Stomach (tissue), 4 donors: ENCODE measurements at regions not wholly inside any gene's neighbourhood (a gene's known extent, or its start where the extent isn't known, plus 50 kb on each side); places are given as distances from the start of the nearest gene placed in this dataset.

Experiments used
- EP300 ChIP-seq: sonication (generic); formaldehyde crosslinking; IDR thresholded peaks from one replicate; pipeline ENCODE4 v1.6.1; 2017; ENCODE audit warnings: antibody characterized with exemption
- POLR2A ChIP-seq, 4 donors: fragments of 450-650 bp; IDR thresholded peaks; one replicate each; pipeline ENCODE4 v1.6.1; 2016; ENCODE audit warnings: antibody characterized with exemption in 4 of 4, control low read depth in 2 of 4, mild to moderate bottlenecking in 1 of 4, moderate library complexity in 1 of 4
- POLR2AphosphoS5 ChIP-seq, 3 donors: sonication (generic); formaldehyde crosslinking; IDR thresholded peaks; one replicate each; pipeline ENCODE4 v1.6.1; 2016; ENCODE audit warnings: antibody characterized with exemption in 3 of 3
- TF ChIP-seq, protein P1 (sequence below), 7 experiments: fragments of 450-650 bp in 4 of 7; fragments of 200-600 bp in 3 of 7; sonication (generic) in 3 of 7; IDR thresholded peaks; one replicate each; pipeline ENCODE4 v1.5.1; 2016 to 2019; ENCODE audit warnings: antibody characterized with exemption in 7 of 7, control low read depth in 2 of 7, mild to moderate bottlenecking in 1 of 7

DNA sequence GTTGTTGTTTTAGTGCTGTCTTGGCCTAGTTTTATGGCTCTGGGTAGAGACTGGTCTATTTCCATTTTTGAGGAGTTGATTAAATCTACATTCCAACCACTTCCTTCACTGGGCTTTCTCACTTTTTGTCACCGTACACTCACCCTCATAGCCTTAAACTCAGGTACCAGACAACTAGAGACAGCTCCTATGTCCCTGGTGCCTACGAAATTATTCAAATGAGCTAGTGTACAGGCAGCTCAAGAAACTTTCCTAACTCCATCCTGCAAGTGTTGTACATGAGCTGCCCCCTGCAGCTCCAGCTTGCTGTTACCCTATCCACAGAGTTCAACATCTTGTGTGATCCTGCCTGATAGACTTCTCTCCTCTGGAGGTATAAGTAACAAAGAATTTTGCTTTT is 704.8 kb upstream of the RGS18 start:
- TF ChIP-seq, protein P1, sequence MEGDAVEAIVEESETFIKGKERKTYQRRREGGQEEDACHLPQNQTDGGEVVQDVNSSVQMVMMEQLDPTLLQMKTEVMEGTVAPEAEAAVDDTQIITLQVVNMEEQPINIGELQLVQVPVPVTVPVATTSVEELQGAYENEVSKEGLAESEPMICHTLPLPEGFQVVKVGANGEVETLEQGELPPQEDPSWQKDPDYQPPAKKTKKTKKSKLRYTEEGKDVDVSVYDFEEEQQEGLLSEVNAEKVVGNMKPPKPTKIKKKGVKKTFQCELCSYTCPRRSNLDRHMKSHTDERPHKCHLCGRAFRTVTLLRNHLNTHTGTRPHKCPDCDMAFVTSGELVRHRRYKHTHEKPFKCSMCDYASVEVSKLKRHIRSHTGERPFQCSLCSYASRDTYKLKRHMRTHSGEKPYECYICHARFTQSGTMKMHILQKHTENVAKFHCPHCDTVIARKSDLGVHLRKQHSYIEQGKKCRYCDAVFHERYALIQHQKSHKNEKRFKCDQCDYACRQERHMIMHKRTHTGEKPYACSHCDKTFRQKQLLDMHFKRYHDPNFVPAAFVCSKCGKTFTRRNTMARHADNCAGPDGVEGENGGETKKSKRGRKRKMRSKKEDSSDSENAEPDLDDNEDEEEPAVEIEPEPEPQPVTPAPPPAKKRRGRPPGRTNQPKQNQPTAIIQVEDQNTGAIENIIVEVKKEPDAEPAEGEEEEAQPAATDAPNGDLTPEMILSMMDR (IDR thresholded peaks at IDR 0.05) = no peak
- TF ChIP-seq POLR2AphosphoS5 (IDR thresholded peaks at IDR 0.05) (no peak), POLR2A (IDR thresholded peaks at IDR 0.05) (no peak), EP300 (no peak)
